LNCAP (cell line): ENCODE measurements at regions not wholly inside any gene's neighbourhood (a gene's known extent, or its start where the extent isn't known, plus 50 kb on each side); places are given as distances from the start of the nearest gene placed in this dataset.

ENCODE experiments used
- TF ChIP-seq, protein P1 (sequence below): fragments of 450-650 bp; IDR thresholded peaks from 2 replicates; pipeline ENCODE4 v1.5.1; 2017; ENCODE audit warnings: mild to moderate bottlenecking

DNA sequence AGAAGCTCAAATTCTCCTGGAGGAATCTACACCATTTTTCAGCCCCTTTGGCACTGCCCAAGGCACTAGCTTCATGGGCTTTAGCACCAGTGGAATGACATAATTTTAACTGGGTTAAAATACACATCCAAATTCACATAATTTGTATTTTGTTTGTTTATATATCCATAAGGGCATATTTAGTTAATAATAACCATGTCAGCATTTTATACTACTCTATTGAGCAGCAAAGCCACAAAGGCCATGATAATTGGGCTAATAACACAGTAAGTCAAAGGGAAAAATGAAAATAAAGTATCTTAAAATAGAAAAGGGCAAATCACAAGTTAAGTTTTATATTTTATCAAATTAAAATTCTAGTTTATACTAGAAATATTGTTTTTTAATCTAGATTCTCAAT lies 262.7 kb upstream of the TACR3 start:
- TF ChIP-seq, protein P1, sequence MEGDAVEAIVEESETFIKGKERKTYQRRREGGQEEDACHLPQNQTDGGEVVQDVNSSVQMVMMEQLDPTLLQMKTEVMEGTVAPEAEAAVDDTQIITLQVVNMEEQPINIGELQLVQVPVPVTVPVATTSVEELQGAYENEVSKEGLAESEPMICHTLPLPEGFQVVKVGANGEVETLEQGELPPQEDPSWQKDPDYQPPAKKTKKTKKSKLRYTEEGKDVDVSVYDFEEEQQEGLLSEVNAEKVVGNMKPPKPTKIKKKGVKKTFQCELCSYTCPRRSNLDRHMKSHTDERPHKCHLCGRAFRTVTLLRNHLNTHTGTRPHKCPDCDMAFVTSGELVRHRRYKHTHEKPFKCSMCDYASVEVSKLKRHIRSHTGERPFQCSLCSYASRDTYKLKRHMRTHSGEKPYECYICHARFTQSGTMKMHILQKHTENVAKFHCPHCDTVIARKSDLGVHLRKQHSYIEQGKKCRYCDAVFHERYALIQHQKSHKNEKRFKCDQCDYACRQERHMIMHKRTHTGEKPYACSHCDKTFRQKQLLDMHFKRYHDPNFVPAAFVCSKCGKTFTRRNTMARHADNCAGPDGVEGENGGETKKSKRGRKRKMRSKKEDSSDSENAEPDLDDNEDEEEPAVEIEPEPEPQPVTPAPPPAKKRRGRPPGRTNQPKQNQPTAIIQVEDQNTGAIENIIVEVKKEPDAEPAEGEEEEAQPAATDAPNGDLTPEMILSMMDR: no peak

DNA sequence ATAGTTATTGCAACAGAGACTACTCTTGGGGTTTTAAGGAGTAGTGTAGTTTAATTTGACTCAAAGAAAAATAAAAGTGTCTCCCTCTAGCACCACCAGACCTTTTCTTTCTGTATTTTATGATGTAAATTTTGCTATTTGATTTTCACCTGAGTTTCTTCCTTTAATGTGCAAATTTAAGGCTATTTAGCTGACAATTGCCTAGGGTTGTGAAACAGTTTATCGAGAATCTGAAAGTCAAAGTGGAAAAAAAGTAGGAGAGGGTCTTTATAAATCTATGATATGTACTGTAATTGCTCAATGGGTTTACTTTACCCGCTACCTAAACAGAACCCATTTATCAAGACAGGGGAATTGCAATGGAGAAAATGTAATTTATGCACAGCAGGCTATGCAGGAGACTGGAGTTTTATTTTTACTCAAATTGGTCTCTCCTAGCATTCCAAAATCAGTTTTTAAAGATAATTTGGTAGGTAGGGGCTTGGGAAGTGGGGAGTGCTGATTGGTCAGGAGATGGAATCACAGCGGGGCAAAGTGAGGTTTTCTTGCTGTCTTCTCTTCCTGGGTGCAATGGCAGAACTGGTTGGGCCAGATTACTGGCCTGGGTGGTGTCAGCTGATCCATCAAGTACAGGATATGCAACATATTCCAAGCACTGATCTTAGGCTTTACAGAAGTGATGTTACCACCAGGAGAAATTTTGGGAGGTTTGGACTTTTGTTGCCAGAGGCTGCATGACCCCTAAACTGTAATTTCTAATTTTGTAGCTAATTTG lies 228.6 kb upstream of the TACR3 start:
- TF ChIP-seq, protein P1: no peak

DNA sequence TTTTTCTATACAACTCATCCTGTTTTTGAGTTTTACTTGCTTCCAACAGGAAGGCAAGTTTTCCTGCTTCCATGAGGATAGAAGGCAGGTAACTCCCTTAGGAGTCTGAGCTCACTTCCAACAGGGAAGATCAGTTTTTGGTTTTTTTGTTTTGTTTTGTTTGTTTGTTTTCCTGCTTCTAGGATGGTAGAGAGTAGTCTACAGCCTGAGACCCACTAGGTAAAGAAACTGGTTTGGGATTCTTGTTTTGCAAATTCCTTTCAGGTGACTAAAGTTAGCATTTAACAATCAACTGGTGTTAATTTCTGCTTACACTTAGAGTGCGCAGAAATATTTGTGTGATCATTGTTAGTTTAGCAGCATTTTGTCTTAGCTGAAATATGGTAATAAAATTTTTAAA lies 227.8 kb upstream of the TACR3 start:
- TF ChIP-seq, protein P1: no peak

- TF ChIP-seq, protein P1: no peak
Observed at GRCh38 chr4:103938488-103938887, 218.7 kb upstream of the TACR3 start.

DNA sequence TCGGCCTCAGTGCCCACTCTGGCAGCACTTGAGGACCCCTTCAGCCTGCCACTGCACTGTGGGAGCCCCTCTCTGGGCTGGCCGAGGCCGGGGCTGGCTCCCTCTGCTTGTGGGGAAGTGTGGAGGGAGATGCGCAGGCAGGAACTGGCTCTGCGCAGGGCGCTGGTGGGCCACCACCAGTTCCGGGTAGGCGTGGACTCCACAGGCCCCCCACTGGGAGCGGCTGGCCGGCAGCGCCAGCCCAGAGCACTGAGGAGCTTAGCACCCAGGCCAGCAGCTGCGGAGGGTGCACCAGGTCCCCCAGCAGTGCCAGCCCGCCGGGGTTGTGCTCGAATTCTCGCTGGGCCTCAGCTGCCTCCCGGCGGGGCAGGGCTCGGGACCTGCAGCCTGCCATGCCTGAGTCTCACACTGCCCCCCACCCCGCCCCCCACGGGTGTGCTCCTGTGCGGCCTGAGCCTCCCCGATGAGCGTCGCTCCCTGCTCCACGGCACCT lies 216.9 kb upstream of the TACR3 start:
- TF ChIP-seq, protein P1: no peak

DNA sequence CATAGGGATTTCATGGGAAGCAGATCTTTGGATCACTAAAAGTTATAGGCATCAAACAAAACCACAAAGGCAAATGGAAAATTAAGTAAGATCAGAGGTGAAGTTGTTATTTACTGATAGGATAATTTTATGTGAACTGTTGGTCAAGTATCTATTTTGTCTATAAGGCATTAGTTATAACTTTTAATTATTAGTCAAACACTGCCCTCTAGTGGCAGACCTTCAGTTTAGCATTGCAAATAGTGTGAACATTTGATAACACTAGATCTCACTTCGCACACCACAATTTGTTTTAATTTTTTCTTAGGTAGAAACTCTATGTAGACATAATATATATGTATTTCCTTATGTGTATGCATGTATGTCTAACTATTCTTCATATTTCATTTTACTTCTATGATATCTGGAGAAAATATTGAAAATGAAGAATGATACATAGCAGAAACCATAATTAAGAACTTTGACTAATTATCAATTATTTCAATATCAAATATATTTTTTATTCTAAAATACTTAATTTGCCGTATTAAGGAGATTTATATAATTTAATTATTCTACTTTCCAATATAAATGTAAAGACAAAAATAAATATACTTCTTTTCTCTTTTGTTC lies 214.5 kb upstream of the TACR3 start:
- TF ChIP-seq, protein P1: peak; percentile 67

DNA sequence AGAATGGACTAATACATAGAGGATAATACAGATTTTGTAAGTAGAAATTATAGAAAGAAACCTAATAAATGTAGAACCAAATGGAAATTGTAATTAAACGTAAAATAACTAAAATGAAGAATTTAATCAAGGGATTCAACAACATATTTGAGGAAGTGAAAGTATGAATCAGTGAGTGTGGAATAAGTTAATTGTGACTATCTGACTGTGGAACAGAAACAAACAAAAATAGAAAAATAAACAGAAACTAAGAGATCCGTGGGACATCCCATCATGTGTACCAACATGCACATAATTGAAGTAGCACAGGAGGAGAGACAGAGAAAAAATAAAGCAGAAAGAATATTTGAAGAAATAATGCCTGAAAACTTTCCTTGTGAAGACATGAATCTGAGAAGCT lies 208.6 kb upstream of the TACR3 start:
- TF ChIP-seq, protein P1: no peak
